Nephron progenitor cell (in vitro differentiated cells): ENCODE measurements at regions not wholly inside any gene's neighbourhood (a gene's known extent, or its start where the extent isn't known, plus 50 kb on each side); places are given as distances from the start of the nearest gene placed in this dataset.

Source experiments
- DNase-seq: peaks from one replicate; pipeline ENCODE4 v3.0.0; 2021
- H3K27ac Mint-ChIP-seq: 2 replicates; pipeline ENCODE4 v1.8.0; 2021; ENCODE audit warnings: mild to moderate bottlenecking, moderate library complexity, mixed read lengths
- H3K27me3 Mint-ChIP-seq: 2 replicates; pipeline ENCODE4 v1.8.0; 2021; ENCODE audit warnings: mild to moderate bottlenecking, low read depth, mixed read lengths; ENCODE audit not compliant: poor library complexity
- H3K36me3 Mint-ChIP-seq: 2 replicates; pipeline ENCODE4 v1.8.0; 2021; ENCODE audit warnings: low read depth, mixed read lengths
- H3K4me1 Mint-ChIP-seq: 2 replicates; pipeline ENCODE4 v1.8.0; 2021; ENCODE audit warnings: mixed read lengths
- H3K4me3 Mint-ChIP-seq: 2 replicates; pipeline ENCODE4 v1.8.0; 2021; ENCODE audit warnings: mild to moderate bottlenecking, moderate library complexity, mixed read lengths
- H3K9me3 Mint-ChIP-seq: 2 replicates; pipeline ENCODE4 v1.8.0; 2021; ENCODE audit warnings: mild to moderate bottlenecking, moderate library complexity, mixed read lengths
- TF ChIP-seq, protein P1 (sequence below): fragments of 200-600 bp; sonication (generic); IDR thresholded peaks from 2 replicates; pipeline ENCODE4 v1.5.0; 2021; ENCODE audit warnings: antibody characterized with exemption

DNA sequence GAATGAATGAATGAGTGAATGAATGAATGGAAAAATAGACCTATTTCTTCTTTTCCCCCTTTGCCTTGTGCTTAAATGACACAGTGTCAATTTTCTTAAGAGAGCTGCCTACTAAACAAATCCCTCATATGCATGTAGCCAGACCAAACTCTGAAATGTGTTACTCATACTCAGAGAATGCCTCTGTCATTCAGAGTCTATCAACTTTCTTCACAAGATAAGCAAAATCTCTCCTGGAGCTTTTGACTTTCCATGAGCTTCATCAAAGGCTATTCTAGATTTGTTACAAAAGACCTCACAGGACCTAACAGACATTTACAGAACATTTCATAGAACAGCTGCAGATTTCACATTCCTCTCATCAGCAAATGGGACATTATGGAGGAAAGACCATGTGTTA, 275.7 kb upstream of the MSX2 start:
- peaks cover 22% of the 10 kb centered on the region for H3K9me3 Mint-ChIP-seq
- TF ChIP-seq, protein P1, sequence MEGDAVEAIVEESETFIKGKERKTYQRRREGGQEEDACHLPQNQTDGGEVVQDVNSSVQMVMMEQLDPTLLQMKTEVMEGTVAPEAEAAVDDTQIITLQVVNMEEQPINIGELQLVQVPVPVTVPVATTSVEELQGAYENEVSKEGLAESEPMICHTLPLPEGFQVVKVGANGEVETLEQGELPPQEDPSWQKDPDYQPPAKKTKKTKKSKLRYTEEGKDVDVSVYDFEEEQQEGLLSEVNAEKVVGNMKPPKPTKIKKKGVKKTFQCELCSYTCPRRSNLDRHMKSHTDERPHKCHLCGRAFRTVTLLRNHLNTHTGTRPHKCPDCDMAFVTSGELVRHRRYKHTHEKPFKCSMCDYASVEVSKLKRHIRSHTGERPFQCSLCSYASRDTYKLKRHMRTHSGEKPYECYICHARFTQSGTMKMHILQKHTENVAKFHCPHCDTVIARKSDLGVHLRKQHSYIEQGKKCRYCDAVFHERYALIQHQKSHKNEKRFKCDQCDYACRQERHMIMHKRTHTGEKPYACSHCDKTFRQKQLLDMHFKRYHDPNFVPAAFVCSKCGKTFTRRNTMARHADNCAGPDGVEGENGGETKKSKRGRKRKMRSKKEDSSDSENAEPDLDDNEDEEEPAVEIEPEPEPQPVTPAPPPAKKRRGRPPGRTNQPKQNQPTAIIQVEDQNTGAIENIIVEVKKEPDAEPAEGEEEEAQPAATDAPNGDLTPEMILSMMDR: no peak
- H3K4me3 Mint-ChIP-seq: no peak overlapping the region
- H3K27me3 Mint-ChIP-seq: no peaks in the 10 kb centered on the region
- peaks cover 33% of the 10 kb centered on the region for H3K4me1 Mint-ChIP-seq
- H3K27ac Mint-ChIP-seq: no peak overlapping the region
- H3K36me3 Mint-ChIP-seq: no peaks in the 10 kb centered on the region
- no peak for DNase-seq

DNA sequence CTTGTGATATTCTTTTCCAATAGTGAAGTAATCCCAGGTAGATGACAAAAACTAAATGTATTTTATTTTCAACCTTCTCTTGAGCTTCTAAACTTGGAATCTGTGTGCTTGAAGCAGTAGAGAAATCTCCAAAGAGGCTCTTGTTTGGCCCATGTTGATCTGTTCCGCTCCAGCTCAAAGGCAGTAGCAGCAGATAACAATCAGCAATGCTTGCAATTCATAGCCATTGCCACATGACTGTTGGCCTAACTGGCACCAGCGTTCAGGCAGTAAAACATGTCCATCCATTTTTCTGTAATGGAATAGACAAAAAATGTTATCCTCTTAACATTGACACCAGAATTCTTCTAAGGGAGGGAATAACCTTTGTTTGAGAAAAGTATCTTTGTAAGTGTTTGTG, 270.7 kb upstream of the MSX2 start:
- DNase-seq: no peak
- H3K27me3 Mint-ChIP-seq: no peaks in the 10 kb centered on the region
- H3K9me3 Mint-ChIP-seq: peaks cover 20% of the 10 kb centered on the region
- peaks cover 6% of the 10 kb centered on the region for H3K4me1 Mint-ChIP-seq
- no peak overlapping the region for H3K4me3 Mint-ChIP-seq
- no peaks in the 10 kb centered on the region for H3K36me3 Mint-ChIP-seq
- TF ChIP-seq, protein P1: no peak
- no peak overlapping the region for H3K27ac Mint-ChIP-seq

GRCh38 chr5:174454464-174454863, 269.9 kb upstream of the MSX2 start:
- H3K27ac Mint-ChIP-seq: no peak overlapping the region
- no peak for DNase-seq
- no peak overlapping the region for H3K4me3 Mint-ChIP-seq
- peaks cover 4% of the 10 kb centered on the region for H3K4me1 Mint-ChIP-seq
- TF ChIP-seq, protein P1: no peak
- H3K36me3 Mint-ChIP-seq: no peaks in the 10 kb centered on the region
- H3K27me3 Mint-ChIP-seq: no peaks in the 10 kb centered on the region
- peaks cover 12% of the 10 kb centered on the region for H3K9me3 Mint-ChIP-seq

DNA sequence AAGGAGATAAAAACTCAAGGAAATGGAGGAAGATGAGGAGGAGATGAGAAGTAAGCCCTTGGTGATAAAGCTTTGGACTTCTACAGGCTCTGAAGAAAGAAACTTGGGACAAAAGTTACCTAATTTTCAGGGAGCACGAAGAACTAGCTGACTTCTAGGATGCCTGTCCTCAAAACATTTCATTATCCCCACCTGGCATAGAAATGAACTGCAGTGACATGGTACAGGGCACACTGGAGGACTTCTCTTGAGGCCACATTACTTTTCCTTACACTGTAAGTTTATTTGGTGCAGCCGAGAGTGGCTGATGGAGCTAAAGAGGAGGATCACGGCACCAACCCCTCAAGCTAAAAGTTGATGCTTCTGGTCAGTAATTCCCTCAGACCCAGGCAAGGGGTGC, 269.5 kb upstream of the MSX2 start:
- TF ChIP-seq, protein P1: no peak
- no peaks in the 10 kb centered on the region for H3K27me3 Mint-ChIP-seq
- peaks cover 8% of the 10 kb centered on the region for H3K9me3 Mint-ChIP-seq
- H3K4me3 Mint-ChIP-seq: no peak overlapping the region
- no peak for DNase-seq
- H3K36me3 Mint-ChIP-seq: no peaks in the 10 kb centered on the region
- peaks cover 4% of the 10 kb centered on the region for H3K4me1 Mint-ChIP-seq
- no peak overlapping the region for H3K27ac Mint-ChIP-seq

DNA sequence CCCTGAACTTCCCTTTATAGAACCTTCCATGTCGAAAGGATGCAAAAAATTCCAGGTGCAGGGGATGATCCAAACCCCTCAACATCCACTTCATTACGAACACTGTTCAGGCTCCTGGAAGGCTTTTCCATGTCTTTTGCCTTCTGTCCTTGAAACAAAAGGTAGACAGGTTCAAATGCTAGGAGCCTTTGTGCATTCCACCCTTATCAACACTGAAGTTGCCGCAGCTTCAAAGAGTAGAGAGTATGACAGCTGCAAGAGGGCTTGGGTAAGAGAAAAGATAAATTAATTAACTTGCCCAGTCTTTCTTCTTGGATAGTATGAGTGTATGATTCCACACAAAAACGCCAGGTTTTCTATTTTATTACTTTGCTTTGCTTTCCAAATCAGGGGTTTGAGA, 269.1 kb upstream of the MSX2 start:
- TF ChIP-seq, protein P1: no peak
- Mint-ChIP-seq H3K9me3 (peaks cover 4% of the 10 kb centered on the region), H3K4me1 (peaks cover 4% of the 10 kb centered on the region), H3K27me3 (no peaks in the 10 kb centered on the region), H3K4me3 (no peak overlapping the region), H3K36me3 (no peaks in the 10 kb centered on the region), H3K27ac (no peak overlapping the region)
- no peak for DNase-seq

- H3K4me3 Mint-ChIP-seq: no peak overlapping the region
- TF ChIP-seq, protein P1: no peak
- peaks cover 4% of the 10 kb centered on the region for H3K4me1 Mint-ChIP-seq
- H3K27ac Mint-ChIP-seq: no peak overlapping the region
- no peaks in the 10 kb centered on the region for H3K27me3 Mint-ChIP-seq
- H3K9me3 Mint-ChIP-seq: no peaks in the 10 kb centered on the region
- H3K36me3 Mint-ChIP-seq: no peaks in the 10 kb centered on the region
- DNase-seq: no peak
Observed at GRCh38 chr5:174457141-174457678, 267.2 kb upstream of the MSX2 start.
